NCI-H2029 (cell line): ENCODE measurements at regions not wholly inside any gene's neighbourhood (a gene's known extent, or its start where the extent isn't known, plus 50 kb on each side); places are given as distances from the start of the nearest gene placed in this dataset.
"Not testable (repeated sequence)": the region's sequence is repeated elsewhere in the genome, so short reads cannot be mapped to it uniquely, and the experiment has no call there.

Source experiments
- DNase-seq: peaks from one replicate; lab custom pipeline; 2025; lab: John Stamatoyannopoulos, UW

DNA sequence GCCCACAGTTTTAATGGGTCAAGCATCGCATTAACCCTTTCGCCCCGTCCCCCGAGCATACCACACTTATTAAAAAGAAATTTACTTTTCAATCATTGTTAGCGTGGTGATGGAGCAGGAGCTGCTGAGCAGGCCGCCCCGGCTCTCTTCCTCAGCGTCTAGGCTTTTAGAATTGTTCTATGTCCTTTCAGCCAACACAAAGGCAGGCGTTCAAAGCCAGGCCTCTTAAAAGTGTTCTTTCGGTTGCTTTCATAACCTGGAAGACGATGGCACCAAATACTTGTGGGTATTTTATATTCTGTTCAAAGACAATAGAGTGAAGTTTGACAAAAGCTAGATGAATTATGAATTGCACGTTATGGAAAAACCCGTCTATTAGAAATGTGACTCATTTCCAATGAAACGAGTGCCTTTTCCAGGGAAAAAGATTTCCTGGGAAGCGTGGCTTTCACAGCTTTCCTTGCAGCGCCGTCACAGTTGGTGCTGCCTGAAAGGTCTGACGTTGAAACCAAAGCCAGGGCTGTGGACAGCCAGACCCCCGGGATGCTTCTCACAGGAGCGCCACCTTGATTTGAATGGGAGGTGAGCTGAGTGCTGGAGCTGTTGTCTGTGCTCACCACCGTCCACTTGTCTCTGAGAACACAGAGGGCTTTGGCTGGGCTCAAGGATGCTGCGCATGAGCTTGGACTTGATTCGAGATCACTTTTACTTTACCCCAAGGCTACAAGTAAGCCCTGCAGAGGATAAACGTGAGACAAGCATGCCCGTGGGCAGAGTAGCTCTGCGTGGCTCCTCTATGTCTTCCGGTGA lies 78.8 kb downstream of the SOX1 start:
- no peak for DNase-seq

DNA sequence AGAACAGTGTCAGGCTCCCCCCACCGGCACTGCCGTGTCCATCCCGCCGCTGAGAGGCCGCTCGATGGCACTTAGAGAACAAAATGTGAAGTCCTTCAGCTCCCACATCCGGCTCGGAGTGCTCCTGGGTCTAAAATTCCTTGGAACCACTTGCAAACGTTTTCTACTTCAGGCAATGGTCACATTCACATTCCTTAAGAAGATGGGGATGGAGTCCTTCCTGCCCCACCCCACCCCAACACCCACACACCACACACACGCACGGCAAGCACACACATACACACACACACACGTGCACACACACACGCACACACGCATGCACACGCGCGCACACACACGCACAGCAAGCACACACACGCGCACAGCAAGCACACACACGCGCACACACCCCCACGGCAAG lies 83.4 kb downstream of the SOX1 start:
- DNase-seq: peak; percentile 29

DNA sequence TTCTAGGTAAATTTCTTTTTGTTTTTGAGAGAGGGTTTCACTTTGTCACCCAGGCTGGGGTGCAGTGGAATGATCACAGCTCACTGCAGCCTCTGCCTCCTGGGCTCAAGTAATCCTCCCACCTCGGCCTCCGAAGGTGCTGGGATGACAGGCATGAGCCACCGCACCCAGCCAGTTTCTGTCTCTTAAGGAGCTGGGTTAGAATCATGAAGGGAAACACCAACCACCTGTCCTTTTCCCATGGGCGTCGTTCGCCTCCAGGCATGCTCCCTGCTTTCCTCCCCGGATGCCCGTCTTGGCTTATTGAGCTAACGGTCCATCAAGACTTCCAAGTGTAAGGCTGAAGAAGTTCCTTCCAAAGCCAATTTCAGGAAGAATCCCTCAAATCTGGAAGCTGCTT lies 85.9 kb downstream of the SOX1 start:
- DNase-seq: no peak

DNA sequence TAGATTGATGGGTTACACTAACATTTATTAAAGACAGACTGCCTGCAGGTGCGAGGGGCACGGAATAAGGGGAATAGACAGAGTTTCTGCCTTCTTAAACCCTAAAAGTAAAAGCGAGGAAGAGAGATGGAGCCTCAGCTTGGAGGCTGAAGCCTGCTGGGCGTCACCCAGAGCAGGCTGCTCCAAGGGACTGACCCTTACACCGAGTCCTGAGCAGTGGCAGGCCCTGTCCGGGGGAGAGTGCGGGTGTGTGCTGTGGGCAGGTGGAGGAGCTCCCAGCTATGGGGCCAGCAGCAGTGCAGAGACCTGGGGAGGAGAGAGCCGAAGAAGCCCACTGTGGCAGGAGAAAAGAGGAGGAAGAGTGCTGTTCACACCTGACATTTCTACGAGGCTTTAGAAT lies 86.4 kb downstream of the SOX1 start:
- DNase-seq: no peak

DNA sequence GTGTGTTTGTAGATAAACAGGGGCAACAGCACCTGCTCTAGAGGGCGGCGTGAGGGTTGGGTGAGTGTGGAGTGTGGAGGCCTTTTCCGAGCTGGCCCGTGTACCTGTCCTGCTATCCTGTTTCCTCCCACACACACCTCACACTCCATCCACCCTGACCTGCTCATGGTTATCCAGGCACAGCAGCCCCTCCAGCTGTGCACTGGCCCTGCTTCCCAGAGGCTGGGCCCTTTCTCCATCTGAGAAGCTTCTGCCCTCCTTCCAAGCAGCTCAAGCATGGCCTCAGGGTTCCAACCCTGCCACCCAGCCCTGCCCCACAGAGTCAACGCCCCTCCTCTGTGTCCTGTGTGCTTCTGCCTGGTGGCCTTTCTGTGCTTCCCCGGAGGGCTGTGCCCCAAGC lies 86.9 kb downstream of the SOX1 start:
- no peak for DNase-seq

DNA sequence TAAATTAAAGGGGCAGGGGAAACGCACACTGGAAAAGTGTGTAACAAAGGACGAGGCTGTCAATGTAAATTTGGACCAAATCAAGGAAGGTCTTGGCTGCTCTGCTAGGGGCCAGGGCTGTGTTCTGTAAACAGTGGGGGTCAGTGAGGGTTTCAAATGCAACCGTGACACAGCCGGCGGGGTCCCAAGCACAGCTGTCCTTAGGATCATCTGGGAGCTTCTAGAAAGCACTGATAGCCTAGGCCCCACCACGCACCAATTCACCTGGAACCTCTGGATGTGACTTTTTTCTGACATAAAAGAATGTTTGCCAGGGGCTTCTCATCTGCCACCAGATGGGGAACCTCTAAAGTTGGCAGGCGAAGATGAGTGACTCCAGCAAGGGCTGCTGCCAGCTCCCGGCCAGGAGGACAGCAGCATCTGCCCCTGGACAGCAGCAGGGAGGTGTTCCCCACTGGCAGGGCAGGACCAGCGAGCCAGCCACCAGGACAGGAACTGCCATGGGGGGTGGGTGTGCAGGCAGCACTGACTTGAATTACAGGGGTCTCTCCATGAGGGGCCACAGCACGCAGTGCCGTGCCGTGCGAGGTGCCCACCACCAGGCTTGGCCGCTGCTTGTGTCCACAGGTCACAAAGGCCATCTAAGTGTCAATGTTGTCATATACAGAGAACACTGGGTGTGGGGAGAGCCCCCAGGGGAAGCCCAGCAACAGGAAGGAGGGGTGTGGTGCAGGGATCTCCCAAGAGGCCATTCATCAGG lies 87.5 kb downstream of the SOX1 start:
- DNase-seq: no peak

DNA sequence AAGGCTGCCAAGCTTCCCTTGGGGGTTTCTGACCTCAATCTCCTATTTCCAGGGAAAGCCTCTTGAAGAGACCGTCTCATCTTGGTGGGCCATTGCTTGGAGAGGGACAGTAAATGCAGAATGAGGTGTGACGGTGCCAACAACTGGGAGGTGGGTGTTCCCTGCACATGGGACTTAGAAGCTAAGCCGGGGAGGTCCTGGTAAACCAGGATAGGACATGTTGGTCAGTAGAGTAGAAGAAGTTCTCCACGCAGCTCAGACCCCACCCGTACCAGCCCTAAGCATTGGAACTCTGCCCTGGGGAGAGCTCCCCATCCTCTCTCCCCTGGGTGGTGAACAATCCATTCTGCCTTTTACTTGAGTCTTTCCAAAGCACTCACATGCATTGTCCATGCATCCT lies 92.0 kb downstream of the SOX1 start:
- DNase-seq: no peak

DNA sequence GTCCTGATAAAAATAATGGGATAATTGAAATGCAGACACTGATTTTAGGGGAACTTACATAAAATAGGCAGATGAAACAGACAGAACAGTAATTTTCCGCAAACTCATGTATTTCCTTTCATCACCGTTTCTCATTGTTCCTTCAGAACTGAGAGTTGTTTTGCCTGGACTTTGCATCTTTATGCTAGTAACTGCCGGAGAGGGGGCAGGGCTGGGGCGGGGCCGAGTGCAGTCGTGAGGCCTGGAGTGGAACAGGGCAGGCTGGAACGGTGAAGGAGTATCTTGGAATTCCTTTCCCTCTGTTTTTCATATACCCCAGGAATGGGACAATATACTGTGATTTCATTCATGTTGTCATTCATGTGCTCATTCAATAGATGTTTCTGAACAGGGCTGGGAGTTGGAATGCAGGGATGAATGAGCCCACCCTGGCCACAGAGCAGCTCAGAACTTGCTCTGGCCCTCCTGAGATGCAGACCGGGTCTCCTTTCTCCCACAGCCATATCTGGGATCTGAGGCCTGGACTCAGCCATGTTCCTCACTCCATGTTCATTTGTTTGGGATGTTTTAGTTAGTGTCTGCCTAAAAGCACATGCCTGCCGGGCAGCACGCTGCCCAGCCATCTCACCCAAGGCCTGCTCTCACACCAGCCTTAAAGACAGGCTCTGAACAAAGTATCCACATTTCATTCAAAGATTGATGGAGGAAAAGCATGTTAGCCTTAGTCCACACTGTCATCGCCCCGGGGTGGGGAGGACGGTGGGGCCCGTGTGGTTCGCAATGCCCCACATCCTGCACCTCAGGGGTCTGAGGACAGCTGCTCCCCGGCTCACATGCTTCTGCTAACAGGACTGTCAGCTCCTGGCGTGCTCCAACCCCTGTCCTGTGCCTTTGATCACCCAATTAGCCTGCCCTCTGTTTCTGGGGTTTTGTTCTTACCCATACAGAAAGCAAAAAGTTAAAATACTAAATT lies 92.9 kb downstream of the SOX1 start:
- no peak for DNase-seq

DNA sequence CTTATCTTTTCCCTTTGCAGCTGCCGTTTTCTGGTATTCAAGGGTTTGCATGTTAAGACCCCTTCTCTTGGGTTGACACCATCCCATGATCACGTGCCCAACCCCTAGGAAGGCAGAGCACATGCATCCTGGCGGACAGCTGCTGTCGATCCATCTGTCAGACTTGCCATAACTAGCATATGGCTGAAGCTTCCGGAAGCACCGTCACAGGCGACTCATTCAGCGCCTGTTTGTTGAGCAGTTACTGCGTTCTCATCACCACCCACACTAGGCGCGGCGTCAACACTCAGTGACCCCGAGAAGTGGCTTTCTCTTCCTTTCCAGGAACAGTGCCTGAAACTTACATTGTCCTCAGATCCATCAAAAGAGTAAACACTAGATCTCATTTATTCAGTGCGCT lies 93.6 kb downstream of the SOX1 start:
- DNase-seq: no peak

DNA sequence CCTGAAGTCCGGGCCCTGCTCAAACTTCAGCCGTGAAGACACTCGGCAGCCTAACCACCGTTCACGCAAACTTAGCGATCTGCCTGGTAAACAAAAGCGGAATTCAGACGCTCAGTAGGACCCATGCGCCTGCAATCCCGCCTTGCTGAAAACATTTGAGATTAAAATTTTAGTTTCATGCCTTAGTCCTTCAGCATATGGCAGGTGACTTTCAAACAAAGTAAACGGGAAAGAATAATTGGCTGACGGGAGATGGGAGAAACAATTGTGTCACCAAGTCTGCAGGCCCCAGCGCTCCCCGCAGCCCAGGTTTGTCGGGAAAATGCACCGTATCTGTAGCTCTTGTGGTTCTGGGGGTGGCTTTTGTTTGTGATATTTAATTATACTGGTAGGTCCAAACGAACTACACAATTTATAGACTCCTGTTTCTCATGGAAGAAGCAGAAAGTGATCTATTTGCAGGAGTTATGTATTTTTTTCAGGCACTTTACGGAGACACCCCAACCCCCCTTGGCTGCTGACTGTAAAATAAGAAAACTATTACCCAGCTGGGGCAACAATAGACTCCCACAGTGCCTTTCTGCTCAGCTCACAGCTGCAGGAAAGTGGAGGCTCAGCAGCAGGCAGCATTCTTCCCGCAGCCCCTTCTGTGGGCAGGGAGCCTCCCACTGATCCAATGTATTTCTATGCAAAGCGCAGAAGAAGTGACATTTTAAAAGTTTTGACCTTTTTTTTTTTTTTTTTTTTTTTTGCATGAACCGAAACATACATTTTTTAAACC lies 94.8 kb downstream of the SOX1 start:
- DNase-seq: no peak

DNA sequence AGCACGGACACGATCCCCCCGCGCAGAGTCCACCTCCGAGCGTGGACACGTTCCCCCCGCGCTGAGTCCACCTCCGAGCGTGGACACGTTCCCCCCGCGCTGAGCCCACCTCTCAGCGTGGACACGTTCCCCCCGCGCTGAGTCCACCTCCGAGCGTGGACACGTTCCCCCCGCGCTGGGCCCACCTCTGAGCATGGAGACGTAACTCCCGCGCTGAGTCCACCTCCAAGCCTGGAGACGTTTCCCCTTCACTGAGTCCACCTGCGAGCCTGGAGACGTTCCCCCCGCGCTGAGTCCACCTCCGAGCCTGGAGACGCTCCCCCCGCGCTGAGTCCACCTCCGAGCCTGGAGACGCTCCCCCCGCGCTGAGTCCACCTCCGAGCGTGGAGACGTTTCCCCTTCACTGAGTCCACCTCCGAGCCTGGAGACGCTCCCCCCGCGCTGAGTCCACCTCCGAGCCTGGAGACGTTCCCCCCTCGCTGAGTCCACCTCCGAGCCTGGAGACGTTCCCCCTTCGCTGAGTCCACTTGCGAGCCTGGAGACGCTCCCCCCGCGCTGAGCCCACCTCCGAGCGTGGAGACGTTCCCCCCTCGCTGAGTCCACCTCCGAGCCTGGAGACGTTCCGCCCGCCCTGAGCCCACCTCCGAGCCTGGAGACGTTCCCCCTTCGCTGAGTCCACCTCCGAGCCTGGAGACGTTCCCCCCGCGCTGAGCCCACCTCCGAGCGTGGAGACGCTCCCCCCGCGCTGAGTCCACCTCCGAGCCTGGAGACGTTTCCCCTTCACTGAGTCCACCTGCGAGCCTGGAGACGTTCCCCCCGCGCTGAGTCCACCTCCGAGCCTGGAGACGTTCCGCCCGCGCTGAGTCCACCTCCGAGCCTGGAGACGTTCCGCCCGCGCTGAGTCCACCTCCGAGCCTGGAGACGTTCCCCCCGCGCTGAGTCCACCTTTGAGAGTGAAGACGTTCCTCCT lies 97.0 kb downstream of the SOX1 start:
- DNase-seq: not testable (repeated sequence)

DNA sequence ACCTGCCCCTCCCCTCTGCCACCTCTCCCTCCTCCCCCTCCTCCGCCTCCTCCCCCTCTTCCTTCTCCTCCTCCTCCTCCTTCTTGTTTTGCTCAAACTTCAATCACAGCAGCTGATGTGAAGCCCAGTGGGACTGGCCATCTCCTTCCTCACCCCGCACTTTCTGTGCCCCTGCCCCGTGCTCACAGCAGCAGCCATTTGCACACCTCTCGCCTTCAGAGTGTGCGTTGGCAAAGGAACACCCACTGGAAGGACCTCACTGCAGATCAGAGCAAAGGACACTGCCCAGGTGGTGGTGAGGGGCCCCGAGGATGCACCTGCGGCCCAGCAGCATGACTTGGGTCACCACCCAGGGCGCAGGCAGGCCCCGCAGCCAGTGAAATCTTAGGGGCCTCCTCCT lies 98.8 kb downstream of the SOX1 start:
- DNase-seq: no peak

DNA sequence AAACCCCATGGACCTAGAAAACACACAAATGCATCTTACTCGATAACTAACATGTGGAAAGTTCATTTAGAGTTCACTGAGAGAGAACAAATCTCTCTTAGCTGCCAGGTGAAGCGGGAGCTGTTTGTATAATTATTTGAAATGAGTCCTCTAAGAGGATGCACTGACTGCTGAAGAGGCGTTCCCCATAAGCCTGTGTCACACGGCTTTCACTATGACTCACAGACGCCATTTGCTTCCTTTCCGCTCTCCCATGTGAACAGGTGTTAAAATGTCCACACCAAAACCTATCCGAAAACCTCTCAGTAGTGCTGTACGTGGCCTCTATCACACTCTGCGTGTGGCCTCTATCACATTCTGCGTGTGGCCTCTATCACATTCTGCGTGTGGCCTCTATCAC lies 101.8 kb downstream of the SOX1 start:
- no peak for DNase-seq

DNA sequence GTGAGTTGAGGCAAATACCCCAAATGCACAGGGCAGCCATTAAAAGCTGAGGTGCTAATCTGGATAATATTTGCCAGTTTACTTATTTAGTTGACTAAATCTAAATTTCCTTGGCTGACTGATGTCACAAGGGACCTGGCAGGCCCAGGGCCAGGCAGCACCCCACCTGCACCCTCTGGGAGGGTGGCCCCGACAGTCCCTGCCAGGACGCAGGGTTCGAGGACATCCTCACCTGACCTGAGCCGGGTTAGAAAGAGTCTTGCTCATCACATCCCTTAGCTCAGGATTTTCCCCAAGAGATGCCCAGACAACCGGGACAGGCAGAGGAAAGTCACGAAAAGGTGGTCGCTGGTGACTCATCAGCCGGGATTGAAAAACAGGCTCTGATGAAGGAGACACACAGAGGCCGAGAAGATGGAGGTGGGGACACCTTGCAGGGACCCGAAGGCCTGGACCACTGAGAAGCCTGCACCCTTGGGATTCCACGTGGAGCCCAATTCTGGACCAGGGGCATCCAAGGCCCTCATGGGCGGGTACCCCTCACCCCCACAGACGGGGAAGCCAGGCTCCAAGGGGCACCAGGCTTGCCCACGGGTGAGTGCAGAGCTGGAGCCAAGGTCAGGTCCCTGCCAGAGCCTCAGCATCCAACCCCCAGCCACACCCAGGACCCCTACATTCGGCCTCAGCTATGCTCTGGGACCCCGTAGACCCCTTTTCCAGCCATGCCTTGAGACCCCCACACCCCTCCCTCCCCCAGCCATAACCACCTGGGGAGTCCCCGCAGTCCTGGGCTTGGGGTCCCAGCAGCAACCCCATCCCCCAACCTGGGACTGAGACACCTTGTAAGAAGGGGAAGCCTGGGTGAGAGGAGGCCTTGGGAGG lies 103.2 kb downstream of the SOX1 start:
- no peak for DNase-seq

DNA sequence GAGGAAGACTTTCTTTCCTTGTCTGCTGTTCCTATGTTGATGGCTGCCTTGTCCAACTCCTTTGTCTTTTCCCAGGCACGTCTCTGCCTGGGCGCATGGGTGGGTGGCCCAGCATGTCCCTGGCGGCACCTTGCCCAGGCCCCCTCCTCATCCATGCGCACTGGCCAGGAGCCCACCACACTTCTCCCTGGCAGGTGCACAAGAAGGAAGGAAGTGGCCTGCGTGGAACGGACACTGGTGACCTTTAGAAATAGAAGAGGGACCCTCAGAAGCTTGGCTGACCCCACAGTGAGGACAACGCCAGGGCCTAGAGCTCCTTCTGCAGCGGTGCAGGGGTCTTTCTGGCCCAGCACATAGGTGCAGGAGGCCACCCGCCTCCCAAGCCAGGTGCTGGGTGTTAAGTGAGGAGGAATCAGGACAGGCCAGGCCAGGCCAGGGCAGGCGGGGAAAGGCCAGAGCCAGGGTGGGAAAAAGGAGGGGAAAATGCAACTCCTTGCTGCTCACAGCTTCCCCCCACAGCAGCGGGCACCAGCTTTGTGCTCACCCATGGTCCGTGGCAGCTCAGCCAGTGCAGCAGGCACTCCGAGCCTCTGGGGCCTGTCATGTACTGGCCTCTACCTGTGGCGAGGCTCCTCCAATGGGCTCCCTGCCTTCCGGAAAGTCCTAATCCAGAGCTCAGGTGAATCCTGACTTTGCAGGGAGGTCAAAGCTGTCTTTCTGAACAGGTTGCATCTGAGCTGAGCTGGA lies 104.0 kb downstream of the SOX1 start:
- DNase-seq: no peak

DNA sequence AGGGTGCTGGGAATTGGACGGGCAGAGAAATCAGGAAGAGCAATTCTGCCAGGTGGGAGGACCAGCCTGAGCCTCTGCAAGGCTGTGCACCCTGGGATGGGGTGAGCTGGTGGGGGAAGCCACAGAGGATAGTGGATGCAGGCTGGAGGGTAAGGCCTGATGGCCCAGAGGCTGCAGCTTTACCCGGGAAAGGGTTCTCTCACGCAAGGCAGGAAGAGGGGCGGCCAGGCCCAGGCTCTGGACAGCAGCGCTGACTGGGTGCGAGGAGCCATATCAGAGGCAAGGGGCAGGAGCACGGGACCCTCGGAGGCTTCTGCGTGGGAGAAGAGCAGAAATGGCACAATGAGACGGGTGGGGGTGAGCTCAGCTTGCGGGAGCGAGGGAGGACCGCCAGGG lies 104.6 kb downstream of the SOX1 start:
- DNase-seq: no peak

DNA sequence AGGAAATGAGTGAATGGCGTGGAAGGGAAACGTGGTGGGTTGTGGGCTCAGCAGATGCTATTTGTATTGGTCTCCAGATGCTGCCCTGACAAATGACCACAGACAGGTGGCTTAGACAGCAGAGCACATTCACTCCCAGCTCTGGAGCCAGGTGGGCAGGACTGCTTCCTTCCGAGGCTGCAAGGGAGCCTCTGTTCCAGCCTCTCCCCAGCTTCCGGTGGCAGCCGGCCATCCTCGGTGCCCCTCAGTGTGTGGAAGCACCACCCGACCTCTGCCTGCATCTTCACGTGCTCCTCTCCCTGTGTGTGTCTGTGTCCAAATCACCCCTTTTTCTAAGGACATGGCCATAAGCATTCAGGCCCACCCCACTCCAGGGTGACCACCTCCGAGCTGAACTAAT lies 105.1 kb downstream of the SOX1 start:
- no peak for DNase-seq

DNA sequence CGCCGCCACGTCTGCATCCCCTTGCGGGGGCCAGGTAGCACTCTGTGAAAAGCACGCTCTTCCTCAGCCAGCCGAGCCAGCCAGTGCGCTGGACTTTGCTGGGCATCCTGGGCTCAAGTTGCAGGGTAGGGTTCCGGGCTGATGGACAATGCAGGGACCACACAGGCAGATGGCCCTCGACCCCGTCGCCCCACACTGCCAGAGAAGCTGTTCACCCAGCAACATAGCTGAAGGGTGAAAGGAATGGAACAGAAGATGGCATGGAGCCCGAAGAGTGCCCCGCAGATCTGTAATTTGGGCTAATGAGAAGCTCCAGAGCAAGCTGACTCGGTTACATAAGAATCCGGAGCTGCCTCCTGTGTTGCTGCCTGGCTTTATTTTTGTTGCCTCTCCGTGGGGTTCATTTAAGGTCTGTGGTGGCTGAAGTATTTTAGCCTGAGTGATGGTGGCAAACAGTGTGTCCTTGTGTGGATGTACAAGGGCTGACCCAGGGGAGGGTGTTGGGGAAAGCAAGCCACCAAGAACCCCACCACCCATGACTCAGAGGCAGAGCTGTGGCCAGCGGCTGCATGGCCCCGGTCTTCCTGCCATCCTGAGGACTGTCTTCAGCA lies 105.8 kb downstream of the SOX1 start:
- DNase-seq: no peak
